ENCODE measurements at regions not wholly inside any gene's neighbourhood (a gene's known extent, or its start where the extent isn't known, plus 50 kb on each side); places are given as distances from the start of the nearest gene placed in this dataset.
A peak's percentile ranks its signal among the peaks of the same experiment; 100 is the strongest.

DNA sequence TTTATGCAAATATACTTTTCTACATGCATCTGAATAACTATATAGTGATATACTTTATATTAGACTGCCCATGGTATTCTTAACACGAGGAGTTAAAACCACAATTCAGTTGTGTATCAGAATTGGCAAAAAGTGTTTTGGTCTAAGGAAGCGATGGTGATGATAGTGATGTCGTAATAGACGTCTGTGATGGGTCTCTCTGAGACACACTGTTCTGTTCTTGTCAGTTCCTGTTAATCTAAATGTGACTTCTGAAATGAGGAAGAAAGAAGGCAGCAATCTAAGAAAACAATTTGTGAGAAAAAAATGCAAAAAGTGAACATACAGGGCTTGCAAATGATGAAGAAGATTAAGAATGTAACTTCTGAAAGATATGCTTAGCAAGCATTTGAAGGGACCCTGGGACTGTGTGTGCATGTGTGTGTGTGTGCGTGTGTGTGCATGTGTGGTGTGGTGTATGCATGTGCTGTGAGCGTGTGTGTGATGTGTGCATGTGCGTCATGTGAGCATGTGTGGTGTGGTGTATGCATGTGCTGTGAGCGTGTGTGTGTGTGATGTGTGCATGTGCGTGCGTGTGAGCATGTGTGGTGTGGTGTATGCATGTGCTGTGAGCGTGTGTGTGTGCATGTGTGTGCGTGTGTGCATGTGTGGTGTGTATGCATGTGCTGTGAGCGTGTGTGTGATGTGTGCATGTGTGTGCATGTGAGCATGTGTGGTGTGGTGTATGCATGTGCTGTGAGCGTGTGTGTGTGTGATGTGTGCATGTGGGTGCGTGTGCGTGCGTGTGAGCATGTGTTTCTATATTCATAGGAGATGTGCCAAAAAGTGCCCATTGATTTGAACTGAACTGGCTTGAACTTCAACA is 131.8 kb downstream of the IRS2 start:
- DNase-seq (ENCODE audit: low spot score), result no peak
- TF ChIP-seq, protein P1, sequence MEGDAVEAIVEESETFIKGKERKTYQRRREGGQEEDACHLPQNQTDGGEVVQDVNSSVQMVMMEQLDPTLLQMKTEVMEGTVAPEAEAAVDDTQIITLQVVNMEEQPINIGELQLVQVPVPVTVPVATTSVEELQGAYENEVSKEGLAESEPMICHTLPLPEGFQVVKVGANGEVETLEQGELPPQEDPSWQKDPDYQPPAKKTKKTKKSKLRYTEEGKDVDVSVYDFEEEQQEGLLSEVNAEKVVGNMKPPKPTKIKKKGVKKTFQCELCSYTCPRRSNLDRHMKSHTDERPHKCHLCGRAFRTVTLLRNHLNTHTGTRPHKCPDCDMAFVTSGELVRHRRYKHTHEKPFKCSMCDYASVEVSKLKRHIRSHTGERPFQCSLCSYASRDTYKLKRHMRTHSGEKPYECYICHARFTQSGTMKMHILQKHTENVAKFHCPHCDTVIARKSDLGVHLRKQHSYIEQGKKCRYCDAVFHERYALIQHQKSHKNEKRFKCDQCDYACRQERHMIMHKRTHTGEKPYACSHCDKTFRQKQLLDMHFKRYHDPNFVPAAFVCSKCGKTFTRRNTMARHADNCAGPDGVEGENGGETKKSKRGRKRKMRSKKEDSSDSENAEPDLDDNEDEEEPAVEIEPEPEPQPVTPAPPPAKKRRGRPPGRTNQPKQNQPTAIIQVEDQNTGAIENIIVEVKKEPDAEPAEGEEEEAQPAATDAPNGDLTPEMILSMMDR (IDR thresholded peaks at IDR 0.05), result no peak
- peak overlapping the region; percentile 0 to 80 for H3K27ac ChIP-seq
- H3K4me3 ChIP-seq, result peak overlapping the region; percentile 29

DNA sequence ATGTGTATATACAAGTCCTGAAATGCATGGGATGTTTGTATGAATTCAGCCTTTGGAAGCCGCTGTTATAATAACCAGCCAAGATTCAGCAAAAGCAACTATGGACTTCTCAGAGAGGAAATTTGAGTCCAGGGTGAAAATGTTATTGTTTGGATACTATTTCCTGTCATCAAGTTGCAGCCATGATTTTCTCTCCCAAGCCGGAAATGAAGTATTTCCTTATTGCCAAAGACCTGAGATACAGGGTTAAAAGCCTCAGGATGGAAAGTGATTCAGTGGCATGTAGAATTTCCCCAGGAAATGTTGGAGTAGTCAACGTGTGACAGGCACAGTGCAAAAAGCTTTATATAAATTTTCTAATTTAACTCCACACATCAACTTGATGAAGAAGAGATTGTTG is 133.9 kb downstream of the IRS2 start:
- peak overlapping the region in 1 of 2 donors; percentile 60 for H3K27ac ChIP-seq
- no peak for DNase-seq (ENCODE audit: low spot score)
- H3K4me3 ChIP-seq, result no peak overlapping the region
- TF ChIP-seq, protein P1 (IDR thresholded peaks at IDR 0.05), result no peak

DNA sequence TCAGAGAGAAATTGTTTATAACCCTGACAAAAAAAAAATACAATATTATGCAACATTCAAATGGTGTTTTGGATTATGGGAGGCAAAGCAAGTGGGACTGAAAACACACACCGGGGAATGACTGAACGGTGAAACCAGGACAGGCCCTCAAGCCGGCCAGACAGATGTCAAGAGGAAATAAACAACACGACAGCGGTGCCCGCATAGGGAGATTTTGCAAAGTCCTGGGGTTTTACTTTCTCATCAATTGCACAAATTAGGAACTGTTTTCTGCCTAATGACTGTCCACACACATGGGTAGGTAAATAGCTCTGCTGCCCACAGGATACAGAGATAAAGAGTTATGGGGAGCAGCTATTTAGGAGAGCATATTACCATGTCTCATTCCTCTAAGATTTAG is 134.5 kb downstream of the IRS2 start:
- no peak for DNase-seq (ENCODE audit: low spot score)
- H3K27ac ChIP-seq, result peak overlapping the region in 1 of 2 donors; percentile 60
- TF ChIP-seq, protein P1 (IDR thresholded peaks at IDR 0.05), result no peak
- H3K4me3 ChIP-seq, result no peak overlapping the region

DNA sequence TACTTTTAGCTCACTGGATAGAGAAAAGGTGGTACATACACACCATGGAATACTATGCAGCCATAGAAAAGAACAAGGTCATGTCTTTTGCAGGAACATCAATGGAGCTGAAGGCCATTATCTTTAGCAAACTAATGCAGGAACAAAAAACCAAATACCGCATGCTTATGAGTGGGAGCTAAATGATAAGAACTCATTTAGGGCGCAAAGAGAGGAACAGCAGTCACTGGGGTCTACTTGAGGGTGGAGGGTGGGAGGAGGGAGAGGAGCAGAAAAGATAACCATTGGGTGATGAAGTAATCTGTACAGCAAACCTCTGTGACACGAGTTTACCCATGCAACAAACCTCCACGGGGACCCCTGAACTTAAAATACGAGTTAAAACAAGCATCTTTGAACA is 135.1 kb downstream of the IRS2 start:
- DNase-seq (ENCODE audit: low spot score), result no peak
- Histone ChIP-seq H3K27ac (peak overlapping the region in 1 of 2 donors; percentile 22), H3K4me3 (no peak overlapping the region)
- TF ChIP-seq, protein P1 (IDR thresholded peaks at IDR 0.05), result no peak

DNA sequence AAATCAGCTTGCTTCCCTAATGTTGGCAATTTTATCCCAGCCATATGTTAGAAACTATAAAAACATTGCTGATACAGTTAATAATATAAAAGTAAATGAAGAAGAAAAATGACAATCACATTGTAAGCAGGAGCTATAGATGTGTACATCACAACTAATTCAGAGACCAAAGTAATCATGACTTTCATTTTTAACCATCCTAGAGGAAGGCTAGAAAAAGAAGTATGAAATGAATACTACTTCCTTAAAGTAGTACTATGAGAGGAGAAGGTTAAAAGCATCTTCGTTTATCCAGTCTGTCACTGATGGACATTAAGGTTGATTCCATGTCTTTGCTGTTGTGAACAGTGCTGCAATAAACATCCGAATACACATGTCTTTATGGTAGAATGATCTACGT is 135.5 kb downstream of the IRS2 start:
- no peak for DNase-seq (ENCODE audit: low spot score)
- Histone ChIP-seq H3K27ac (no peak overlapping the region), H3K4me3 (no peak overlapping the region)
- TF ChIP-seq, protein P1 (IDR thresholded peaks at IDR 0.05), result no peak

DNA sequence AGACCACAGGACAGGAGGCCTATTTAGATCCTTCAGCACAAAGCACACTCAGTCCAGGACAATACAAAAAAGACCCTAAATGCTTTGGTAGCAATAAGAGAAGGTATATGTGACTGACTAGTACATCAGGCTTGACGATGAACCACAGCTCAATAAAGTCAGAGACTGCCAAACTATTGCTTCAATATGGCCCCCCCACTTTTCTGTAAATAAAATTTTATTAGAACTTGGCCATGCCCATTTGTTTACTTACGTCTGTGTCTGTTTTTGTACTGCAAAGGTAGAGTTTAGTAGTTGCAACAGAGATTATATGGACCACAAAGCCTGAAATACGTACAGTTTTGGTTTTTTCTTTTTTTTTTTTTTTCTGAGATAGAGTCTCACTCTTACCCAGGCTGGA is 136.7 kb downstream of the IRS2 start:
- TF ChIP-seq, protein P1 (IDR thresholded peaks at IDR 0.05), result no peak
- no peak overlapping the region for H3K4me3 ChIP-seq
- no peak overlapping the region for H3K27ac ChIP-seq
- no peak for DNase-seq (ENCODE audit: low spot score)

DNA sequence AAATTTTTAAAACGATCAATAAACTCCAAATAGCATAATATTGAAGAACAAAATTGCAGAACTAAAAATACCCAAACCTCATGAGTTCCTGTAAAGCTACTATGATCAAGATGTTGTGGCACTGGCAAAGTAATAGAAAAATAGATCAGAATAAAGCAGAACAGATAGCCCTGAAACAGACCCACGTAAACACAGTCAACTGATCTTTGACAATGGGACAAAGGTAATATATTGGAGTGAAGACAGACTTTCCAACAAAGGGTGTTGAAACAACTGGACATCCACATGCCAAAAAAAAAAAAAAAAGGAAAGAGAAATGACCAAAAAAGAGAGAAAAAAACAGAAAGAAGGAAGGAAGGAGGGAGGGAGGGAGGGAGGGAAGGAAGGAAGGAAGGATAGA is 138.7 kb downstream of the IRS2 start:
- Histone ChIP-seq H3K4me3 (no peak overlapping the region), H3K27ac (no peak overlapping the region)
- DNase-seq (ENCODE audit: low spot score), result no peak
- TF ChIP-seq, protein P1 (IDR thresholded peaks at IDR 0.05), result no peak
